ENCODE measurements at regions not wholly inside any gene's neighbourhood (a gene's known extent, or its start where the extent isn't known, plus 50 kb on each side); places are given as distances from the start of the nearest gene placed in this dataset.

DNA sequence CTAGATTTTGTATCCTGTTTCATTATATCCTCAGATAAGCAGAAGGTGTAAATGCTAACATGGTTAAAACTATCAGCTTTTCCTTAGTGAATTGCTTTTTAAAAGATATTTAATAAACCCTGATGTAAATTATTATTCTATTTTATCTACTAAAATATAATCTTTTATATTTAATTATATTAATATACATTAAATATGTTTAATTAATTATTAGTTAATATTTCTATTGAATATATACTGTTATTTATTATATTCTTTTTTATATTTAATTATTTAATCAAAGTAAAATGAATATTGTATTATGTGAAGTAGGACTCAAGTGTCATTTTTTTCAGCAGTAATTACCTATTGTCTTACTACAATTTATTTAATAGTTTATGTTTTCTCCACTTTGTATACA lies 179.7 kb upstream of the ADGRL4 start:
- Histone ChIP-seq H3K36me3 (replicated peaks in 1 of 2; ENCODE audit: control insufficient read depth in 1 of 2, insufficient read depth in 2 of 2, low read length in 2 of 2) (no peaks in the 10 kb centered on the region), H3K4me2 (ENCODE audit: low read depth, low read length) (no peak overlapping the region), H3K9me3 (ENCODE audit: low read length) (peaks cover 74% of the 10 kb centered on the region), H3K79me2 (ENCODE audit: insufficient read depth, low read length) (no peaks in the 10 kb centered on the region), H3K9ac (ENCODE audit: insufficient read depth, low read depth, low read length) (no peak overlapping the region), H3K4me3 (replicated peaks in 1 of 3; ENCODE audit: insufficient read depth in 1 of 3, low read depth in 2 of 3, low read length in 3 of 3) (no peak overlapping the region), H2AFZ (ENCODE audit: low read length) (no peak overlapping the region), H4K20me1 (ENCODE audit: insufficient read depth, low read length) (no peaks in the 10 kb centered on the region), H3K27me3 (ENCODE audit: control insufficient read depth in 1 of 2, insufficient read depth in 2 of 2, low read length in 2 of 2) (no peaks in the 10 kb centered on the region), H3K27ac (ENCODE audit: extremely low read length, insufficient read depth, low read length) (no peak overlapping the region), H3K4me1 (ENCODE audit: insufficient read depth, low read length) (no peaks in the 10 kb centered on the region)
- CTCF ChIA-PET (ENCODE audit: low intra/inter-chr PET ratio, low total read pairs) = no interaction called here
- TF ChIP-seq HOXD1 (CRISPR knock-in tag; IDR thresholded peaks at IDR 0.05) = no peak
- in situ Hi-C loops (cut with HindIII; ENCODE audit: extremely low pct_ligation_motif_present, low pct_unique_long_range_greater_than_20kb) (no loop called here), intact Hi-C loops (cut with micrococcal nuclease; ENCODE audit: unreplicated experiment) (no loop called here)
- no peak for FAIRE-seq
- POLR2A ChIA-PET = no interaction called here
- no TSS peak for BruUV-seq (replicated peaks)
- ATAC-seq = no peak
- DNase-seq (ENCODE audit: low spot score) = no peak

DNA sequence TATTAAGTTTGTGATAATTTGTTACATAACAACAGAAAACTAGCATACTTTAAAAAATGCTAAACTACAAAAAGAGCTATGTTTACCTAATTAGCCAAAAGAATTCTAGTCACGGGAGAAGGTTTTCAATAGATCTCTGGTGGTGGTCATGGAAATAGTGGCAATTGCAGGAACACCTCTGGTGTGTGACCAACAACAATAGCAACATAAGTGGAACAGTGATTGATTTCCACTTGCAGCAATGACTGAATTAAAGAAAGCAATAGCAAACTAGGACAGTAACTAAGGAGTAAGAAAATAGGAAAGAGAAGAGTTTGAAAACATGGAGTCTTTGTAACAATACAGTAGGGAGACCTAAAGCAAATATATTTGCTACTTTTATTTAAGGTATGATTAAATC lies 171.3 kb upstream of the ADGRL4 start:
- in situ Hi-C loops (cut with HindIII; ENCODE audit: extremely low pct_ligation_motif_present, low pct_unique_long_range_greater_than_20kb) = no loop called here

More for the DNA sequence above, 171.3 kb upstream of the ADGRL4 start:
- Histone ChIP-seq H3K27me3 (ENCODE audit: control insufficient read depth in 1 of 2, insufficient read depth in 2 of 2, low read length in 2 of 2) (no peaks in the 10 kb centered on the region), H3K9ac (ENCODE audit: insufficient read depth, low read depth, low read length) (no peak overlapping the region), H3K27ac (ENCODE audit: extremely low read length, insufficient read depth, low read length) (no peak overlapping the region), H3K36me3 (replicated peaks in 1 of 2; ENCODE audit: control insufficient read depth in 1 of 2, insufficient read depth in 2 of 2, low read length in 2 of 2) (no peaks in the 10 kb centered on the region), H2AFZ (ENCODE audit: low read length) (no peak overlapping the region), H3K79me2 (ENCODE audit: insufficient read depth, low read length) (no peaks in the 10 kb centered on the region), H3K9me3 (ENCODE audit: low read length) (peaks cover 69% of the 10 kb centered on the region), H3K4me1 (ENCODE audit: insufficient read depth, low read length) (no peaks in the 10 kb centered on the region), H4K20me1 (ENCODE audit: insufficient read depth, low read length) (no peaks in the 10 kb centered on the region), H3K4me2 (ENCODE audit: low read depth, low read length) (no peak overlapping the region), H3K4me3 (replicated peaks in 1 of 3; ENCODE audit: insufficient read depth in 1 of 3, low read depth in 2 of 3, low read length in 3 of 3) (no peak overlapping the region)
- ChIA-PET CTCF (ENCODE audit: low intra/inter-chr PET ratio, low total read pairs) (no interaction called here), POLR2A (no interaction called here)
- TF ChIP-seq DNMT1 (CRISPR knock-in tag; IDR thresholded peaks at IDR 0.05) = no peak
- no peak for TF ChIP-seq YEATS2 (CRISPR knock-in tag; IDR thresholded peaks at IDR 0.05; ENCODE audit: borderline replicate concordance)
- TF ChIP-seq HOXA7 (CRISPR knock-in tag; IDR thresholded peaks at IDR 0.05) = no peak
- TF ChIP-seq, protein P1, sequence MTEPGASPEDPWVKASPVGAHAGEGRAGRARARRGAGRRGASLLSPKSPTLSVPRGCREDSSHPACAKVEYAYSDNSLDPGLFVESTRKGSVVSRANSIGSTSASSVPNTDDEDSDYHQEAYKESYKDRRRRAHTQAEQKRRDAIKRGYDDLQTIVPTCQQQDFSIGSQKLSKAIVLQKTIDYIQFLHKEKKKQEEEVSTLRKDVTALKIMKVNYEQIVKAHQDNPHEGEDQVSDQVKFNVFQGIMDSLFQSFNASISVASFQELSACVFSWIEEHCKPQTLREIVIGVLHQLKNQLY (CRISPR knock-in tag; IDR thresholded peaks at IDR 0.05) = no peak
- no peak for TF ChIP-seq ZNF343 (CRISPR knock-in tag; IDR thresholded peaks at IDR 0.05)
- TF ChIP-seq ELF3 (CRISPR knock-in tag; IDR thresholded peaks at IDR 0.05) = no peak
- TF ChIP-seq TCF12 (IDR thresholded peaks at IDR 0.05) = no peak
- TF ChIP-seq TCF12 (CRISPR knock-in tag; IDR thresholded peaks at IDR 0.05) = no peak
- TF ChIP-seq, protein P2, sequence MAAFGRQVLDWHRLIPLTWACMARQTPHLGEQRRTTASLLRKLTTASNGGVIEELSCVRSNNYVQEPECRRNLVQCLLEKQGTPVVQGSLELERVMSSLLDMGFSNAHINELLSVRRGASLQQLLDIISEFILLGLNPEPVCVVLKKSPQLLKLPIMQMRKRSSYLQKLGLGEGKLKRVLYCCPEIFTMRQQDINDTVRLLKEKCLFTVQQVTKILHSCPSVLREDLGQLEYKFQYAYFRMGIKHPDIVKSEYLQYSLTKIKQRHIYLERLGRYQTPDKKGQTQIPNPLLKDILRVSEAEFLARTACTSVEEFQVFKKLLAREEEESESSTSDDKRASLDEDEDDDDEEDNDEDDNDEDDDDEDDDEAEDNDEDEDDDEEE (CRISPR knock-in tag; IDR thresholded peaks at IDR 0.05) = no peak
- DNase-seq (ENCODE audit: low spot score) (no peak), ATAC-seq (no peak), FAIRE-seq (no peak)
- WGBS (ENCODE audit: low lambda C conversion rate) = 0% methylated on average over 1 of the region's 1 CpG
- intact Hi-C loops (cut with micrococcal nuclease; ENCODE audit: unreplicated experiment) = no loop called here
- BruUV-seq (replicated peaks) = no TSS peak

All from HepG2 (cell line).